ENCODE measurements at regions not wholly inside any gene's neighbourhood (a gene's known extent, or its start where the extent isn't known, plus 50 kb on each side); places are given as distances from the start of the nearest gene placed in this dataset.

DNA sequence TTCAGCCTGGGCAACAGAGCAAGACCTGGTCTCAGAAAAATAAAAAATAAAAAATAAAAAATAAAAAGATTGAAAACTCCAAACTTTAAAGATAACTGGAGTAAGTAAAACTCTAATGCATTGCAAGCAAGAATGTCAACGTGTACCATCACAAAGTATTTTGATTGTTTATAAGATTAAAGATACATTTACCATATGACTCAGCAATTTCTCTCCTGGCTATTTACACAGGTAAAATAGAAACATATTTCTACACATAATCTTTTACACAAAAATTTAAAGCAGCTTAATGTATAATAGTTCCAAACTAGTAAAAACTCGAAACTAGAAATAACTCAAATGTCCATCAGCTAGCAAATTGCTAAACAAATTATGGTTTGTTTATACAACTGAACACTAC lies 456.1 kb upstream of the RGS18 start:
- no peak for TF ChIP-seq CTCF (IDR thresholded peaks at IDR 0.05; ENCODE audit: low read depth, low read length, poor library complexity, severe bottlenecking)
- no peak for TF ChIP-seq EZH2phosphoT487 (IDR thresholded peaks at IDR 0.05; ENCODE audit: borderline replicate concordance, low read length)
